ENCODE measurements at regions not wholly inside any gene's neighbourhood (a gene's known extent, or its start where the extent isn't known, plus 50 kb on each side); places are given as distances from the start of the nearest gene placed in this dataset.

DNA sequence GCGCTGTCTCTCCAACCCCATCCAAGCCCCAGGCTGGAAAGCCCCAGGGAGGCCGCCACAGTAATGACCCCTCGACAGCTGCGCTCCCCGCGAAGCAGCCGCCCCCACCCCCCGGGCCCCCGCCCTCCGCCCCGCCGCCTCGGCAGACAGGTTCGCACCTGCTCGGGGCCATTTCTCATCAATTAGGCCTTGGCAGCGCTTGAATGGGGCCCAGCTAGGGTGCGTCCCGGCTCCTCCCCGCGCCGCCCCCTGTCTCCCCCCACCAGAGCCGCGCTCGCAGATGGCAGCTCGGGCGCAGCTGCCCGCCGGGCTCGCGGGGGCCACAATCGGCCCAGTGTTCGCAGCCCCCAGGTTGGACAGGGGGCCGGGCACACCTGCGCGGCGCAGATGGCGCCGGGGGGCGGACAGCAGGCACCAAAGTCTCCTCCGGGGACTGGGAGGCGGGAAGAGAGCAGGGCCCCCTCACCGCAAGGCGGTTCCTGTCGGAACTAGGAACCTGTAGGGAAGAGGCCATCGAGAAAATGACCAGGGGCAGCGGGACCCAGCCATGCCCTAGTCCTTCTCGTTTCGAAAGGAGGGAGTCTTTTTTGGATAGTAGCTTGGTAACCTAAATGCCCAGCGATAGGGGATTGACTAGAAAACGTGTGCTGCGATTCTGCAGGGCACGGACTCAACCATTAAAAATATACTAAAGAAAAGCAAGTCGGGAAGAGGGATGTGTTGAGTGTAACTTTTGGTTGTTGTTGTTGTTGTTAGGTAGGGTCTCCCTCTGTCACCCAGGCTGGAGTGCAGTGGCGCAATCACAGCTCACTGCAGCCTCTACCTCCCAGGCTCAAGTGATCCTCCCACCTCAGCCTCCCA, 83.2 kb upstream of the EYA2 start:
- no peak for DNase-seq

DNA sequence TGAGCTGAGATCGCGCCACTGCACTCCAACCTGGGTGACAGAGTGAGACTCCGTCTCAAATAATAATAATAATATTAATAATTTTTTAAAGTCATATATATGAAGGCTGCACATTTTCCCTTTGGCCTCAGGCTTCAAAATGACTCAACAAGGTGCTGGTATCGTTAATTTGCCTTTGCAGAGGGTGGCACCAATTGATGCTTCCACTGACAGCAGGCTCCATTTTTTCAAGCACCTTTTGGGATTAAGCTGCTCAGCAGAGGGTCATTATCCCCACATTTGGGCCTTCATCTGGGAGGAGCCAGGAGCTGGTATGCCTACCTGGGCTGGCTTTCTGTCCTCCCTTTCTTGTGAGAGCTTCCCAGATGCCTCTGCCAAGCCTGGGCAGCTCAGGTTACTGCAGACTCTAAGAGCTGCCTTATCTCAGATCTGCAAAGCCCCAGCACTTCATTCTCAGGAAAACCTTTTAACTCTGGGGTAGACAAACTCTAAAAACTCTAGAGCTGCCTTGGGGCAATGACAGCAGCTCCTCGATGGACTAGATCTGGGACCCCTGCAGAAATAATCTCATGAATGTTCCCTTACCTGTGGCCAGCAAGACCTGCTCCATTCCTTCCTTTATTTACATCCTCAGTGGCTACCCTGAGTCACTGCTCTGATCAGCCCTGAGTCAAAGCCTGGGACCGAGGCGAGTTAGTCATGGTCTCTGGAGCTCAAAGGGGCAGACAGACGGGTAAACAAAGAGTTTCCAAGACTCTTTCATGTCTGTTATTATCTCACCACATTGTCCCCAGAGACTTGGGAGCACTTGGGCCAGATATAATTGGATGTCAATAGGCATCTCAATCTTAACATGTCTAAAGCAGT, 80.0 kb upstream of the EYA2 start:
- no peak for DNase-seq

DNA sequence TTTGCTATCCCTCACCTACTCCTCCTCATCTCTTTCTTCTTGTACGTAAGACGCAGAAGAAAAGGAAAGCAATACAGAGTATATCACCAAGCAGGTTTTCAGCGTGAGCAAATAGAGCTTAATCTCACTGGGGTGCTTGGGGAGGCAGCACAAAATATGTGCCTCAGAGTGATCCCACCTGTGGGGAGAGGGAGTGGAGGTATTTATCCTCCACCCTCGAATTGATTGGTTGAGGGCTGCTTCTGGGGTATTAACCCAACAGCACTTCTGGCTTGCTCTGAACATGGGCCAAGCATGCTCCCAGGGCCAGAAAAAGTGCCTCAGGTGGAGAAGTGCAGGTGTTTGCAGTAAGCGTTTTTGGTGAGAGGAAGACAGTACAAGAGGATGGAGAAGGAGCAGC, 78.5 kb upstream of the EYA2 start:
- DNase-seq, result no peak

DNA sequence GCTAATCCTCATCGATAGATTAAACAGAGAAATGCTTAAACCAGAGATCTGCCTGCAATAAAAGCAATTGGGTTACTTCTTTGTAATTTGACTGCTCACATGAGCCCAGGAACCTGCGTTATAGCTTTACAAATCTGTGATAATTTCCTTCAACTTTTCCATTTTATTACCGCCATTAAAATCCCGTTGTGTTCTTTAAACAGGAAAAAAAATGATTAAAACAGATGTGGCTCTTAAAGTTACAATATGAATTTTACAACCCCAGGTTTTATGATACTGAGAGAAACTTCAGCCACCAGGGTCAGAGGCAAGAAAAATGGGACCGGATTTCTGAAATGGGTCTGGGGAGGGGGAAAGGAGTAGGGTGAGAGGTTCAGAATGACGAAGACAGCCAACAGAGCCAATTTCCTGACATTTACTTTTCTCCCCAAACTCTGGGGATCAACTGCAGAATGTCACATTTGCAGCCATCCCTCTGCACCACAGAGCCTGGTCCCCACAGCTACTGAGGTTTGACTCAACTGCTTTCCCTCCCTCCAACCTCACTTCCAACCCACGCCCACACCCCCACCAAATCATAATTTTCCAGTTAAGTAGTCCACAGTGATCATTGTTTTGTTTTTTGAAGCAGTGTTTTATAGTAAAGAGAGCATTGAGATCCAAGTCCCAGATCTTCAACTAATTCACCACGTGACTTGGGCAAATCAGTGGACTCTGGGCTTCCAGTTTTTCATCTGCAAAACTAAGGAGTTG, 77.6 kb upstream of the EYA2 start:
- no peak for DNase-seq

- no peak for DNase-seq
Observed at GRCh38 chr20:46820682-46821081, 74.0 kb upstream of the EYA2 start.

- DNase-seq, result no peak
Observed at GRCh38 chr20:46823271-46823751, 71.3 kb upstream of the EYA2 start.

GRCh38 chr20:46823753-46824152, 70.9 kb upstream of the EYA2 start:
- no peak for DNase-seq

GRCh38 chr20:46826343-46826984, 68.2 kb upstream of the EYA2 start:
- no peak for DNase-seq

DNA sequence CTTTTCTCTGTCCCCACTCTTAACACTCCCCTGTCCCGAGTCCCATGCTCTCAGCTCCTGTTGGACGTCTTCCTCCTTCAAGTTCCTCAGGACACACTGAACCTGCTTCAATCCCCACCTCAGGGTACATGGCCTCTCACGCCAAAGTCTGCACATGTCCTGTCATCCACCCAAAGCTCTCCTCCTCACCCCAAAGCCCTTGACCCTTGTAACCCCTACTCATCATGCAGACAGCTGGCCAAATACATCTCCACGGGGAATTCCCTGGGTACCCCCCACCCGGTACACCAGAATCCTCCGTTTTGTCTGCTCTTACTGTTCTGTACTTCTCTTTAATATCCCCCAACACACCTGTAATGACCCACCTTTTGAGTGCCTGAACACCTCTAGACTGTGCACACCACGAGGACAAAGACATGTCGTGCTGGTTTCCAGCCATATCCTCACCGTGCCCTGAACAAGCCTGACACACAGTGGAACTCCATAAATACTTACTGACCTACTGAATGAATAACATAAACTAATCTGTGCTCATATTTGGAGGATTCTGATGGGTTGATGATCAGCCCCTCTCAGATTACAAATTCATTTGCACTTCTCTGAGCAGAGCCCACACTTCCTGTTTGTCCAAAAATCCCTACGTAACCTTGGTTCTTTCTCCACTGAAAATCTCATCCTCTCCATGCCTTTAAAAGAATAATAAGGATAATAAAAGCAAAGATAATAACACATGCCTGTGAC, 66.8 kb upstream of the EYA2 start:
- DNase-seq, result no peak

GRCh38 chr20:46828471-46828870, 66.2 kb upstream of the EYA2 start:
- no peak for DNase-seq

- no peak for DNase-seq
Observed at GRCh38 chr20:46830886-46831632, 63.6 kb upstream of the EYA2 start.

GRCh38 chr20:46831633-46832011, 63.0 kb upstream of the EYA2 start:
- DNase-seq, result no peak

DNA sequence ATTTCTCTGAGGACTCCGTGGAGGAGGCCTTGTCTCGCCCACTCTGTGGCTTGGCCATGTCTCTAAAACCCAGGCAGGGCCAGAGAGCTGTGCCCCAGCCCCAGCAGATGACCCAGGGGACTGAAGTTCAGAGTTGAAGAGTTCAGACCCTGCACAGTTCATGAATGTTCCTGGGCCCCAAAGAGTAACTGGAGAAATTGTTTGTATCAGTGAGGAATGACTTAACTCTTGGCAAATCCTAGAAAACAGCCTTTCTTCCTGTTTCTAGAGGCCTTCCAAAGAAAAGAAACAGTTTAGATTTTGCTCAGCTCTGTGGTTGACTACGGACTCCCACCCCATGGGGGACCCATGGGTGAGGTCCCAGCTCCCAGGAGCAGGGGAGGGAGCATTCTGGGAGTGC, 62.1 kb upstream of the EYA2 start:
- DNase-seq, result no peak

DNA sequence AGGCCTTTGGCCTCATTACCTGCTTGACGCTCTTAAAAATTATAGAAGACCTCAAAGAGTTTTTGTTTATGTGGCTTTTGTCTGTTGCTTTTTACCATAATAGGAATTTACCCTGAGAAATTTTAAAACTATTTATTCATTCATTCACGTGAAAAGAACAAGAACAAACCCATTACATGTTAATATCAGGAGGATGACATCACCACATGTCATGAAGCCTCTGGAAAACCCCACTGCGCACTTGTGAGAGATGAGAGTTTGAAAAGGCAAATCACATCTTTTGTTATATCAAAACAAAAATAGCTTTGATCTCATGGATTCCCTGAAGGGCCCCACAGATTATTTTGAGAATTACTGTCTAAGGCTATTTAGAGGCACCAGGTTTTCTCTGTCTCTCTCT, 61.3 kb upstream of the EYA2 start:
- no peak for DNase-seq

DNA sequence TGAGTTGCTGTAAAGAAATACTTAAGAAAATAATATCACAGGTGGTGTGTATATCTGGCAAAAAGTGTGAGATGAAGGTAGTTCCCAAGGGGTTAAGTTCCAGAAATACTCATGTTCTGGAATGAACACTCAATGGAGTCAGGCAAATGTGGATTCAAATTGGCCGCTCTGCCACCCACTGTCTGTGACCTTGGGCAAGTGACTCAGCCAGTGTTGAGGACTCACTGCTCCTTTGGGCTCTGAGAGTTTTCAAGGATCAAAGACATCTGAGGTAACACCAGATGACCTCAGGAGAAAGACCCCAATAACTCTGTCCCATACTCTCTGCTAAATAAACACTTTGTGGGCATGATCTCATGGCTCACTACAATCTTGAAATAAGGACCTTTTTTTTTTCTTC, 59.2 kb upstream of the EYA2 start:
- no peak for DNase-seq

- DNase-seq, result no peak
Observed at GRCh38 chr20:46837083-46837482, 57.6 kb upstream of the EYA2 start.

- no peak for DNase-seq
Observed at GRCh38 chr20:46838011-46838410, 56.6 kb upstream of the EYA2 start.

DNA sequence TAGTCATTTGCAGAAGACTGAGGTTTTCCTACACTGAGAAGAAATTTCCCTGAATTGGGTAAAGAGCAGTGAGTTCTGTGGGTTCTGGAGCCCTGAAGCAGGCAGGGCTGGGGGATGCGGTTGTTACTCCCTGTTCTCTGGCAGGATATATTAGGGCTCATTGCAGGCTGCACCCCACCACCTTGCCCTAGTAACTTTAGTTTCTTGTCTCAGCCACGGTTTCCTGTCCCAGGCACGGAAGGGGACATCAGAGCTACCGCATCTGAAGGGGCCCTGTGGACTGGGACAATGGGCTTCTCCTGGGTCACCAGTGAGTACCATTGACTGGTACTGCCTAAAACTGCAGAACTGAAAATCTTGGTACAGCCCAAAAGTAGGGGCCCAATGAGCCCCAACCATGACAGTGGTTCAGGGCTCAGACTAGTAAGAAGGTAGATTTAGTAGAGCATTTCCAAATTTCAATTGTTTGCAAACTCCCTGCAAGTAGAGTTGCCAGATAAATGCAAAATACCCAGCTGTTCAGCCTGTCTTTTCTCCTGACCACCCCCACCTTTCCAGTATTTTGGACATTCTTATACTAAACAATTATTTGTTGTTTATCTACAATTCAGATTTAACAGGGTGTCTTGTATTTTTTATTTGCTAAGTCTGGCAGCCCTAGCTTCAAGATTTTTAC, 54.5 kb upstream of the EYA2 start:
- DNase-seq, result no peak

Data from nucleus accumbens (tissue), 56 donors.